Embryonic facial prominence (tissue), 1 donor: ENCODE measurements at regions not wholly inside any gene's neighbourhood (a gene's known extent, or its start where the extent isn't known, plus 50 kb on each side); places are given as distances from the start of the nearest gene placed in this dataset.
"Not testable (repeated sequence)": the region's sequence is repeated elsewhere in the genome, so short reads cannot be mapped to it uniquely, and the experiment has no call there.

Experiments
- DNase-seq: peaks from one replicate; pipeline ENCODE4 v3.0.0-alpha.2; 2016; ENCODE audit errors: extremely low spot score

DNA sequence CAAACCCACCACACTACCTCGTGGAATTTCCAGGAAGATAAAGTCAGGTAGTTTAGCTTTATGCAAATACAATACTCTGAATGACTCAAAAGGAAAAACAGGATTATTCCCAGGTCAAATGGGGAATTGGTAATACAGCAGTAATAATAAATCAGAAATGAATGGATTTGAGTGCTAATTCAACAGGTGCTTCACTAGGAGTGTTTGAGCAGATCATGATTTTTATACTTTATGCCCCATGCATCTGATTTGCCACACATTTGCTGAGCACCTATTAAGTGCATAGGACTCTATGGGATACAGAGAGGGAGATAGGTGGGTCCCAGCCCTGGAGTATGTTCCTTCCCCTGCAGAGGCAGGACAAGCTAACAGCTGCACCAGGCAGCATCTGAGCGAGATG, 381.4 kb upstream of the PODXL start:
- no peak for DNase-seq

DNA sequence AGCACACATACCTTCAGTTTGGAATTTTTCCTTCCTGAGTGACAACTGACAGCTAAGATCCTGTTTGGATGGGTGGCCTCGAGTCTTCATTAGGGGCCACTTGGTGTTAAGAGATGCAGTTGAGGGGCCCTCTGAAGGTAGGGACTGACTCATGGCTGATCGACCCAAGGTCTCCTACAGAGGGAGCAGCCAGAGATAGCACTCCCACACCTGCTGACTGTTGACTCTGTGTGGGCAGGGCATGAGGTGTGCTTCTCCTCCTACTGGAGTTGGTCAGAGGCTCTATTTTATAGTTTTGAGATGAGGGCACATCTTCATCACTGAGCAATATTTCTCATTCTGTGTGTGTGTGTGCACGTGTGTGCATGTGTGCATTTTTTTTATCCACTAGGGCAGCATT, 378.8 kb upstream of the PODXL start:
- no peak for DNase-seq

DNA sequence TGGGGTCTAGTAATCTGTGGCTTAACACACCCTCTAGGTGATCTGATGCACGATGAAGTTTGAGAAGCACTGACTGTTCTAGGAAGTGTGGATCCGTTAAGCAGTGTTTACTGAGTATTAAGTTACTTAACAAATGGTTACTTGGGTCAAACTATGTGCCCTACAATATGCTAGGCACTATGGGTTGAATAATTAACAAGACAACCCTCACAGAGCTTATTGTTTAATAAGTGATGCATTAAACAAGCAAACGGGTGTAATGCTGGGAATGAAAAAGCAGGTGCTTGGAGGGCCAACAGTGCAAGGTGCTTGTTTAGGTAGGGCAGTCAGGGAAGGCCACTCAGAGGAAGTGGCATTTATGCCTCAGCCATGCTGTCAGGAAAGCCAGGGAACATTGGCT, 378.0 kb upstream of the PODXL start:
- no peak for DNase-seq

DNA sequence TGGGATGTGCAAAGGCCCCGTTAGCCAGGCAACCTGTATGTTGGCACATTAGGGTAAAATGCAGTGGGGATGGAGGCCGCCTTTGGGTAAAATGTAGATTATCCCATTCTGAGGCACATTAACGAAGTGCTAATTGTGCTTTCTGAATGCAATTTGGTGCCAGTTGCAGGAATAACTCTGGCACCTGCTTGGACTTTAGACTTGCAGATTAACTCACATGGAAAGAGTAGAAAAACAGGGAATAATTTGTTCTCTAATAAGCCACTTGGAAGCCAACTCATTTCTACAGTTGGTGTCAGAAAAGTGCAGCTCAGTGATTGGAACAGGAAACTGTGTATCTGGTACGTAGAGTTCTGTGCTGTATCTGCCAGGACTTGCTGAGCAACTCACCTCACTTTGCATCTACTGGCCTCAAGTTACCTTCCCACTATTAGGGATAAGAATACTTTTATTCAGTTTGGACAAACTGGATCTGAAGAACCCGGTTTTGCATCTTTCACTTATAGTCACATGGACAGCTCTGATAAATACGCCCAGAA, 377.4 kb upstream of the PODXL start:
- DNase-seq, result no peak

DNA sequence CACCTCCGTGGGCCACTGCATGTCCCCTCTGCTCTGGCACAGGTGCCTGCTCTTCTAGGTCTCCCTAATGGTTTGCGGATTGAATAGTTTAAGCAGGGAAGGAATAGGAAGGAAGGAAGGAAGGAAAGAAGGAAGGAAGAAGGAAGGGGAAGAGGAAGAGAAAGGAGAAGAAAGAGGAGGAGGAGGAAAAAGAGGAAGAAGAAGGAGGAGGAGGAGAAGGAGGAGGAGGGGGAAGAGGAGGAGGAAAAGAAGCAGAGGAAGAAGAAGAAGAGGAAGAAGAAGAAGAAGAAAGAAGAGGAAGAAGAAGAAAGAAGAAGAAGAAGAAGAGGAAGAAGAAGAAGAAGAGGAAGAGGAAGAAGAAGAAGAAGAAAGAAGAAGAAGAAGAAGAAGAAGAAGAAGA, 376.8 kb upstream of the PODXL start:
- not testable (repeated sequence) for DNase-seq

DNA sequence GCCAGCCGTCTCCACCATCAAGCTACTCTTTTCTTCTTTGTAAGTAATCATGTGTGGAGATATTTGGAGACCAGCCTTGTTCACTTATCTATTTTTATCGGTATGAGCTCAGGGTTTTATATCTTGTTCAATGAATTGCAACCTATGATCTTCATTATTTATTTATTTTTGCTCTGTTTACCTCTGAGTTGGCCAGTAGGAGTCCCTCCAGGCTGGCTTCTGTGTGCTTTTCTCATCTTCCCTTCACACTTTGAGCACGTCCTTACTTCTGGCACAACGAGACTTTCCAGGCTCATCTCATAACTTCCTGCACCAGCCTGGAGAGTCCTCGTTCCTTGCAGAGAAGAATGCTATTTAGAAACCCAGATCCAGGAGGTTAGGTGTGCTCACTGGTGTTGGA, 375.8 kb upstream of the PODXL start:
- no peak for DNase-seq

DNA sequence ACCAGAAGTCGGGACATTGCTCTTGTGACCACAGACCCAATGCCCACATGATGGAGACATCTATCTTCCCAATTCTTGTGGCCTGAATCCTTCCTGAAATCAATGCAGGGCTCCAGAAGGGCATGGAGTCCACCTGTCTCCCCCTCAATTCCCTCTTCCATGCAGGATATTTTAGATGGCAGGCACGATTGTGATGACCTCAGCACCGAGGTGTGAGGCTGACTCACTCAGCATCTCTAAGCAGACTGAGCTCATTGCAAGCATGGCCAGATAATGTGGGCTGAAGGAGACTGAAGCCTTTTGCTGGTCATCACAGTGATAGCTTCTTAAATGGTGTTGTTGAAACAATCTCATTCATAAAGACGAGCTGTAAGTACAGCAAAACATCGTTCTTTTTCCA, 374.9 kb upstream of the PODXL start:
- no peak for DNase-seq

DNA sequence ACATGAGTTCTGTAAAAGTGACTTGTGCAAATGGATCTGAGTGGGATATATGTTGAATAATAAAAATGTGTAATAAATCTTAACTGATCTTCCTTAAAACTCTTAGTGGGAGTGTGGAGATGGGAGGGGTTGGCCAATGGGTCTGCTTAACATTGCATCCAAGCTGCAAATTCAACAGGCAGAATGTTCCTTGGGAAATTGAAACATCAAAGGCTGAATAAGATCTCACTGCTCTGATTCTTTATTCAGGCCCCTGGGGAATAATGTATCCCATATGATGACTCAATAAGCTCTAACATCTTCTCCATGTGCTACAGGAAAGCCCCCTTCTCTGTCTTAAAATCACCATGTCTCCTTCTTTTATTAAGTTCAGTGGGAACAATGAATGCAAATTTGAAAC, 373.2 kb upstream of the PODXL start:
- DNase-seq, result no peak

DNA sequence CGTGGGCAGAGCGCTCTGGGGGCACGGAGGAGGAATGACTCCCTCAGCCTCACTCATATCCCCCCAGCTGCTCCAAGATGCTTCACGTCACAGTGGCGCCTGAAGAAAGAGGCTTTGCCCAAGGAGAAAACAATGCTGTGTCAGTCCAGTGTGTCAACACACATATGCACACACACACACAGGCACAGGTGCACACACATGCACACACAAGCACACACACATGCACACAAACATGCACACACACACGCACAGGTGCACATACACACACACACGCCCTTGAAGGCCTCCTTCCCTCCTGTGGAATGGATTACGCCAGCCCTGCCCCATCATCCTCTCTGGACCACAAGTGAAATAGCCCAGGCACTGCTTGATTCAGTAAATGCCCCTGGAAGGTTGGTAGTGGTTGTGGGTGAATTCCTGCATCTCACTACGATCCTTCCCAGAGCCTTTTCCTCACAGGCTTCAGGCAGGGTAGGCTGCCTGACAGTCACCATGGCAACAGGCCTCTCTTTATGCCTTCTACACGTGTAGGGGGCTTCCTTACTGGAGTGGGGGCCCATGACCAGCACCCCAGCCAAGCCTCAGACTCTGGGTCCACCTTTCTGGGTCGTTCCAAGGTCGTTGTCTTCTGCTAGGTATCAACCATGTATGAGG, 371.5 kb upstream of the PODXL start:
- no peak for DNase-seq

DNA sequence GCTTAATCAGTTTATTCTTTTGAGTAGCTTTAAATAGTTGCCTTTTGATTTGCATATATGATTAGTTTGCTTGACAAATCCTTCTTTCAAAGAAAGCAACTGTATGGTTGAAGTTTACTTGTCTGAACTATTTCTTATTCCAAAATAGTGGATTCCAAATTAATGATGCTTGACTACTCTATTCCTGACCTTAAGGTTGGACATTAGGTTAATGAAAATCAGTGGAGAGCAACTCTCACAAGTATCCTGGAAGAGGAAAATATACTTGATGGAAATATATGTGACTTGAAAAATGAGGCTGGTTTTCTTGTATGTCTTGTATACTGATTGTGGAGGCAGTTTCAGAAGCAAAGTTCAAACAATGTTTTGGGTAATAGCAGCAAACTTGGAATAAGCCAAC, 369.2 kb upstream of the PODXL start:
- DNase-seq, result no peak

DNA sequence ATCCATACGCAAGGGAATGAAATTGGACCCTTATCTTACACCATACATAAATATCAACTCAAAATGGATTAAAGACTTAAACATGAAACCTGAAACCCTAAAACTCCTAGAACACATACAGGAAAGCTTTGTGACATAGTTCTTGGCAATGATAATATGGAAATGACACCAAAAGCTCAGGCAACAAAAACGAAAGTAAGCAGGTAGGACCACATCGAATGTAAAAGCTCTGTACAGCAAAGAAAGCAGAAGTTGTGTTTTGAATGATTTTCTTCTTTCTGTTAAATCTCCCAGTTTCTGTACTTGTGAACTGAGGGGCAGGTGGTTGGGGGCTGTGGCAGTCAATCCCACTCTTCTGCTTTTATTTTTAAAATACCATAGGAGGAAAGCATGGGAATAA, 368.4 kb upstream of the PODXL start:
- DNase-seq, result no peak

DNA sequence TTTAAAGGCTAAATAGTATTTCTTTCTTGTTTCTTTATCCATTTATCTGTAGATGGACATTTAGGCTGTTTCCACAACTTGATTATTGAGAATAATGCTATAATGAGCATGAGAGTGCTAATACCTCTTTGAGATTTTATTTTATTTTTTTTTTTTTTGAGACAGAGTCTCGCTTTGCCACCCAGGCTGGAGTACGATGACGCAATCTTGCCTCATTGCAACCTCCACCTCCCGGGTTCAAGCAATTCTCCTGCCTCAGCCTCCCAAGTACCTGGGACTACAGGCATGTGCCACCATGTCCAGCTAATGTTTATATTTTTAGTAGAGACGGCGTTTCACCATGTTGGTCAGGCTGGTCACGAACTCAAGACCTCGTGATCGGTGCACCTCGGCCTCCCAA, 366.5 kb upstream of the PODXL start:
- DNase-seq, result not testable (repeated sequence)

DNA sequence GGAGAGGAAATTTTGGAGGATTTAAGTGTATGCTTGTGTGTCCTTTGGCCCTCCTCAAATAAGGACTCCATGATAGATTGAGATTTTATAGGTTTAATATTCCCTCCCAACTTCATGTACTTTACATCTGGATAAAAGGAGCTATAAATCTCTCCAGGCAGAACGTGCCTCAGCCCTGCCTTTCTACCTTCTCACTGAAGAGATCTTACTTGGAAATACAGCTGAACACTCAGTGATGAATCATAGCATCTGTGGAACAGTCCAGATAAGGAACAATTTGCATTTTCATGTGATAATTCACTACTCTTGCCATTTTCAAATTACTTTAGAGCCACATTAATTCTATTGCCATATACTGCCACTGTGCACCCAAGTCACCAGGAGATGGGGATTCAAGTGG, 364.6 kb upstream of the PODXL start:
- no peak for DNase-seq

DNA sequence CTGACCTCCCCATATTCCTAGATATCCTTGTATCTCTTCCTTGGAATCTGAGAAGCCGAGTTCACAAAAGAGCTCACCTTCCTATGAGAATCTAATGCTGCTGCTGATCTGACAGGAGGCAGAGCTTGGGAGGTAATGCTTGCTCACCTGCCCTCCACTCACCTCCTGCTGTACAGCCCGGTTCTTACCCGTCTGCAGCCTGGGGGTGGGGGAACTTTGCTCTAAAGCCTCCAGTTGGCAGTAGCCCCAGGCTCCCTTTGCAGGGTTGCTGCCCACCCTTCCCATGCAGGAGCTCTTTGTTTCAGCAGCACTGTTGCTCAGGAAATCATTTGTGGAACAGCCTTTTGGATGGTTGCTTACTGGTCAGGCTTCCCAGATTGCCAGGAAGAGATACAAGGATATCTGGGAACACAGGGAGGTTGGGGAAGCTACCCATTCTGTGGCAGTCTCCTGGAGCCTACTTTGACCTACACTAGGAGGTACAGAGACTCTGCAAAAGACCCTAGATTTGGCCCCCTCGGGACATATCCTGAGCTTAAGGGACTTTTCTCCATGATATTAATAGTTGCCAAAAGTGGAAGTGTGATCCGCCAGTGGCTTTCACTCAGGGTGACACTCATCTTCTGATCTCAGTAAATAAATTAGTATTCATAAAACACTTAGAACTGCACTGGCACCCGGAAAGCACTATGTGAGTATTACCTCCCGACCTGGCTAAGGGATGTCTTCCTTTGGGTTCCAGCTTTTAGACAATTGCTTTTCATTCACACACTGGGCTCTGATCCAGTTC, 363.7 kb upstream of the PODXL start:
- no peak for DNase-seq

DNA sequence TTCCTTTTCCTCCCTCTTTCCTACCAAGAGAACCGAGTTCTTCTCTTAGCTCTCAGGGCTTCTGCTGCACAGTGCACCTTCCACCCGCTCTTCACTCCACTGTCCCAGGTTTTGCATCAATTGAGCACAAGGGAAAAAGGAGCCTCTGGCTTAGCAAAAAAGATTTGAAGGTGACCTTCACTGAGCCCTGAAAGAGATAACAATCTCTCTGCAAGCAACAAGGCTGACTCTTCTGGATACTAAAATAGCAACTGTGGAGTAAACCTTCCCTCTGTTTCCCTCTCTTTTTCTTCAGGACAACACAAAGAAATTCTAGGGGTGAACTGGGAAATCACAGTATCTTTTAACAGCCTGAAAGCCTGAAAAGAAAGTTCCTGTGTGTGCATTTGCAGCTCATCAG, 354.7 kb upstream of the PODXL start:
- DNase-seq, result no peak

DNA sequence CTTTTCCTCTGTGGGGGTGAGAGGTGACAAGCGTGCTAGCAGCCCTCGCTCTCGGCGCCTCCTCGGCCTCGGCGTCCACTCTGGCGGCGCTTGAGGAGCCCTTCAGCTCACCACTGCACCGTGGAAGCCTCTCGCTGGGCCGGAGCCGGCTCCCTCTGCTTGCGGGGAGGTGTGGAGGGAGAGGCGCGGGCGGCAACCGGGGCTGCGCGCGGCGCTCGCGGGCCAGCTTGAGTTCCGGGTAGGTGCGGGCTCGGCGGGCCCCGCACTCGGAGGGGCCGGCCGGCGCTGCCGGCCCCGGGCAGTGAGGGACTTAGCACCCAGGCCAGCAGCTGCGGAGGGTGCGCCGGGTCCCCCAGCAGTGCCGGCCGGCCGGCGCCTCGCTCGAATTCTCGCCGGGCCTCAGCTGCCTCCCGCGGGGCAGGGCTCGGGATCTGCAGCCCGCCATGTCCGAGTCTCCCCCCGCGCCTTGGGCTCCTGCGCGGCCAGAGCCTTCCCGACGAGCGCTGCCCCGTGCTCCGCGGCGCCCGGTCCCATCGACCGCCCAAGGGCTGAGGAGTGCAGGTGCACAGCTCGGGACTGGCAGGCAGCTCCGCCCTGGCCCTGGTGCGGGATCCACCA, 352.8 kb upstream of the PODXL start:
- DNase-seq, result no peak

DNA sequence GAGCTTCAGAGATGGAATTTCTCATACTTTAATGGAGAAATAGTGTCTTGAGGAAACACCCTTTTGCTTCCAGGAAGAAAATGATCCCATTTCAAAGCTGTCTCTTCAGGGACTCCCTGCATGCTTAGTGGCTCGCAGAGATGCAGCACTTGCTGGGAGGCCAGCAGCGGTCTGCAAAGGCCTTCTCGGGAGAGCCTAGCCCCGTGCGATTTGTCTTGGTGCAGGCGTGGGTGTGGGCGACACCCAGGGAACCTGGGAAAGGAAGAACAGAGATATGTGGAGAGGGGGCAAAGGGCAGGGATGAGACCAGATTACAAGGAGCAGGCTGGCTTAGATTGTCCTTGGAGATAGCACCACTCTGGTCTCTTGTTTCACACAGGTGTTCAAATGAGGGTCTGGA, 352.3 kb upstream of the PODXL start:
- DNase-seq, result no peak

DNA sequence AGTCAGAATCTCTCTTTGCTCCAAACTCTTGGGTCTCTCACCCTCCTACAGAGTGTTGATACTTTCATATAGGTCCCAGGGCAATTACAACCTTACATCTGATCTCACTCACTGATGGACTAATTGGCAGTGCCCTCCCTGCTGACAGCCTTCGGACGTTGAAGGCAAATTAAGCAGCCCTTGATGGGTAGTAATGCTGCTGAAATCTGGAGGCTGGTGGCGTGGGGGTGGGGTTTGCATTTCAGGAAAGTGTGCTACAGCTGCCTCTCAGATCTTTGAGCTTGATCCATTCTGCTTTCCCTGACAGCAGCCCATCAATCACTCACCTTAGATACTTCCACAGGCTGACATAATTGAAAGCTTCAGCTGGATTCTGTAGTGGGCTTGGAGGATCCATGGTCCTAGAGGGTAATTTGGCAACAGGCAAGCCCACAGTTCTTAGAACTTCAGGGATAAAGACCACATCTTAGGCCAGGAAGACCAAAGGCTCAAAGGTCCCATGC, 349.1 kb upstream of the PODXL start:
- DNase-seq, result no peak

DNA sequence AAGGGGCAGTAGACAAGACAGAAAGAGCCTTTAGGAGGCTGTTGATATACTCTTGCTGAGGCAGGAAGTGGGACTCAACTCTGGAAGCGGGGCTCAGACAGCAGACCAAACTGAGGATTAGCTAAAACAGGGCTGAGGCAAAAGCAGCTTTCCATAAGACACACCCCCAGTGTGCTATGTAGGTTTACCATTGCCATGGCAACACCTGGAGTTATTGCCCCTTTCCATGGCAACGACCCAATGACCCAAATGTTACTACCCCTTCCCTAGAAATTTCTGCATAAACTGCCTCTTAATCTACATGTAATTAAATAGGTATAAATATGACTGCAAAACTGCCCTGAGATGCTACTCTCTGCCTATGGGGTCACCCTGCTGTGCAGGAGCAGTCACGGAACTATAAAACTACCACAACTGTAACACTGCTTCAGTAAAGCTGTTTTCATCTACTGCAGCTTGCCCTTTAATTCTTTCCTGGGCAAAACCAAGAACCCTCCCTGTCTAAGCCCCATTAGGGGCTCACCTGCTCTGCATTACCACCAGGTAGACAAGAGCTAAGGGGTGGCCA, 348.4 kb upstream of the PODXL start:
- no peak for DNase-seq

DNA sequence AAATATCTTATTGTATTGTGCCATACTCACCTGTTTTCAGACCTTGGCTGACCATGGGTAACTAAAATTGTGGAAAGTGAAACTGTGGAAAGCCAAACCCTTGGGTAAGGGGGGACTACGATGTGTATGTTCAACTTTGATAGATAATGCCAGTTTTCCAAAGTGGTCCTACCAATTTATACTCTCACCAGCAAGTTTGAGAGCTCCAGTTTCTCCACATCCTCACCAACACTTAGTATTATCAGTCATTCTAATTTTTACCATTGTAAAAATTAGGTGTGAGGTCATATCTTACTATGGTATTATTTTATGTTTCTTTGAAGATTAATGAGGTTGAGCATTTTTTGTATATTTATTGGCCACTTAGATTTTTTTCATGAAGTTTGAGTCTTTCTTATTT, 346.9 kb upstream of the PODXL start:
- DNase-seq, result no peak

DNA sequence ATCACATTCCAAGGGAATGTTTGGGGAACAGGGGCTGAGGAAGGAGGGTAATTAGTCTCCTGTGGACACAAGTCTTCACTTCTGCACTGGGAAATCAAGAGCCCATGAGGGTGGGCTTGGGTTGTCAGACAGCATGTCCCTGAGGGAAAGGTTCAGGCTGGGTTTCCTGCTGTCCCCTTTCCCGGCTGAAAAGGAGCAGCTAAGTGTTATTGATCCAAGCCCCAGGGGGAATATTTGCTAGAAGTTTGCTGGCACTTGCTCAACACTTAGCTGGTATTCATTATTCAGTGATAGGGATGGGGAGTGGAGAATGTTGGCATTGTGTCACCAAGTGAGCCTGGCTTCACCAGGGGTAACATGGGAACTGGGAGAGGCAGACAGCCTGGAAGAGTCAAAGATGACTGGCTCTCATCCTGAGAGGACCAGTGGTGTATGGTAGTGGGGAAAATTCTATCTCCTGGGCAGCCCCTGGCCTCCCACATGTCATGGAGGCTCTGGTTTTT, 344.4 kb upstream of the PODXL start:
- no peak for DNase-seq
